Lower leg skin (tissue), 4 donors: ENCODE measurements at regions not wholly inside any gene's neighbourhood (a gene's known extent, or its start where the extent isn't known, plus 50 kb on each side); places are given as distances from the start of the nearest gene placed in this dataset.
"Not testable (repeated sequence)": the region's sequence is repeated elsewhere in the genome, so short reads cannot be mapped to it uniquely, and the experiment has no call there.

ENCODE experiments used
- DNase-seq, 2 donors: peaks; one replicate each; pipeline ENCODE4 v3.0.0-alpha.2; 2019; ENCODE audit warnings: low spot score in 2 of 2
- H3K4me3 ChIP-seq: fragments of 200-600 bp; sonication (generic); 2 replicates; pipeline ENCODE4 v1.5.1; 2017; ENCODE audit warnings: mild to moderate bottlenecking, low read depth; ENCODE audit not compliant: poor library complexity, severe bottlenecking
- POLR2A ChIP-seq, 2 donors: fragments of 450-650 bp; IDR thresholded peaks; one replicate each; pipeline ENCODE4 v1.6.1; 2016 to 2017; ENCODE audit warnings: antibody characterized with exemption in 2 of 2, mild to moderate bottlenecking in 1 of 2, moderate library complexity in 1 of 2
- WGBS, 2 donors: methylation state at CpG; one replicate each; pipeline ENCODE4 v1.1.5; 2018; 5-methylcytosine and 5-hydroxymethylcytosine counted together
- intact Hi-C: fragments of 100-400 bp; cut with DNase I; formaldehyde crosslinking; loops from one replicate; pipeline ENCODE4 v1.15.0; 2023; ENCODE audit warnings: low total_unique reads
- TF ChIP-seq, protein P1 (sequence below), 3 donors: fragments of 450-650 bp; IDR thresholded peaks; one replicate each; pipeline ENCODE4 v1.5.1; 2016; ENCODE audit warnings: antibody characterized with exemption in 3 of 3, mild to moderate bottlenecking in 3 of 3, moderate library complexity in 2 of 3

DNA sequence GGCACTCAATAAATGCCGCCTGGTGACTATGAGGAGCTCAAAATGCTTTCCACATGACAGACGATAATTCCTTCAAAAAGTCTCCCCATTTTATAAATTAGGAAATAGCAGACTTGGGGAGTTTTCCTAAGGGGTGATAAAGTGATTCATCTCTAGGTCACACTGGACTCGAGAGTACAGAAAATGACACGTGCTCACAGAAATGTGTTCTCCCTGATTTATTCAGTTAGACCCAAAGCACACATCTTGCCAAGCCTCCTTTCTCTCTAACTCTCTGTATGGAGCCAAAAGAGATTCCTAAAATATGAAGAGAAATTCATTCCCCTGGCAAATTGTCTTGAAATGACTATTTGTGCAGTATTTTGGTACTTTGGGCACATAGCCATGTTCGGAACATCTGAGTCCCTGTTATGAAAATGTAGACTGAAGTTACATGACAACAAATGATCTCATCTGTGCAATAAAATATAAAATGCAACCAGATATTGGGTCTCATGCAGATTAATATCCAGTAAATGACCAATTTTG is 381.1 kb downstream of the TFAP2B start:
- intact Hi-C loops = no loop called here
- H3K4me3 ChIP-seq = no peak overlapping the region
- 52 to 58% methylated on average over 5 of the region's 5 CpGs for WGBS, 2 donors
- DNase-seq = peak in 1 of 2 donors; percentile 19
- no peak for TF ChIP-seq POLR2A (IDR thresholded peaks at IDR 0.05)

DNA sequence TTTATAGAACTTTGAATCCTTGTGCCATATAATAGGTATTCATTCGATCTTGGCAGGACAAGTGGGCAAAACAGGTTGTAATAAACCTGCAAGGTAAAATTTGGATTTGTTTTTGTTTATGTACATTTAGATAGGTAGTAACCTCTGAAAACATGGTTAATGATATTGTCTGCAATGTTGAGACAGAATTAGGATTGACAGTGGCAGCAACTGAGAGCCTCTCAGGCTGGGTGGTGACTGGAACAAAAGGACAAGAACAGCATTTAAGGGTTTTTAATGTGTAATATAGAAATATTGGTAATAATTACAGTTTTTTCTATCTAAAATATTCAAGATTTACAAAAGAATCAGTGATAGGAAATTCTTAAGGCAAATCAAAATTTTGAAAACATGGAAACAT is 382.0 kb downstream of the TFAP2B start:
- WGBS, 2 donors = 71 to 80% methylated on average over 1 of the region's 1 CpG
- TF ChIP-seq POLR2A (IDR thresholded peaks at IDR 0.05) = no peak
- TF ChIP-seq, protein P1, sequence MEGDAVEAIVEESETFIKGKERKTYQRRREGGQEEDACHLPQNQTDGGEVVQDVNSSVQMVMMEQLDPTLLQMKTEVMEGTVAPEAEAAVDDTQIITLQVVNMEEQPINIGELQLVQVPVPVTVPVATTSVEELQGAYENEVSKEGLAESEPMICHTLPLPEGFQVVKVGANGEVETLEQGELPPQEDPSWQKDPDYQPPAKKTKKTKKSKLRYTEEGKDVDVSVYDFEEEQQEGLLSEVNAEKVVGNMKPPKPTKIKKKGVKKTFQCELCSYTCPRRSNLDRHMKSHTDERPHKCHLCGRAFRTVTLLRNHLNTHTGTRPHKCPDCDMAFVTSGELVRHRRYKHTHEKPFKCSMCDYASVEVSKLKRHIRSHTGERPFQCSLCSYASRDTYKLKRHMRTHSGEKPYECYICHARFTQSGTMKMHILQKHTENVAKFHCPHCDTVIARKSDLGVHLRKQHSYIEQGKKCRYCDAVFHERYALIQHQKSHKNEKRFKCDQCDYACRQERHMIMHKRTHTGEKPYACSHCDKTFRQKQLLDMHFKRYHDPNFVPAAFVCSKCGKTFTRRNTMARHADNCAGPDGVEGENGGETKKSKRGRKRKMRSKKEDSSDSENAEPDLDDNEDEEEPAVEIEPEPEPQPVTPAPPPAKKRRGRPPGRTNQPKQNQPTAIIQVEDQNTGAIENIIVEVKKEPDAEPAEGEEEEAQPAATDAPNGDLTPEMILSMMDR (IDR thresholded peaks at IDR 0.05) = no peak
- no peak overlapping the region for H3K4me3 ChIP-seq
- DNase-seq = no peak
- intact Hi-C loops = no loop called here

DNA sequence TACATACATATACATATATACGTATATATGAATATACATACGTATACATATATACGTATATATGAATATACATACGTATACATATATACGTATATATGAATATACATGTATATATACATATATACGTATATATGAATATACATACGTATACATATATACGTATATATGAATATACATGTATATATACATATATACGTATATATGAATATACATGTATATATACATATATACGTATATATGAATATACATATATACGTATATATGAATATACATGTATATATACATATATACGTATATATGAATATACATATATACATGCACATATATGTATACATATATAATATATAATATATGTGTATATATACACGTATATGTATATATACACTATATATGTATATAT is 384.0 kb downstream of the TFAP2B start:
- intact Hi-C loops, DNase-seq, H3K4me3 ChIP-seq: not testable (repeated sequence)
- 85 to 90% methylated on average over 3 to 8 of the region's 13 CpGs for WGBS, 2 donors

DNA sequence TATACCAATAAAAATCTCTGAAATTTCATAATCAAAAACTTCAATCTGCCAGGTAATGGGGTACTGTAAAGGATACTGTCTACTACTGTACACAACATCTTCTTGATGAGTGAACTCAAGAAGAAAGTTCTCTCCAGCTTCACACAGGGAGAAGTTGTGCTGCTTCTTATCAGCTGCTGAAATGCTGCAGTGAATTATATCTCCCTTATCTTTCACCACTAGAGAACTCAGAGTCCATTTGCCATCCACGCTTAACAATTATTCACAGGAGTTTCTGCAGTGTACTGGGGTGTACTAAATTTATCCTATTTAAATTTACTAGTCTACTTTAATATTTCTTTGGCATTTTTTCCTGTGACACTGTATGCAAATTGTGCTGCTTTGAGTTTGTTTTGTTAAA is 384.8 kb downstream of the TFAP2B start:
- DNase-seq = no peak
- intact Hi-C loops = no loop called here
- TF ChIP-seq, protein P1 (IDR thresholded peaks at IDR 0.05) = no peak
- TF ChIP-seq POLR2A (IDR thresholded peaks at IDR 0.05) = no peak
- no peak overlapping the region for H3K4me3 ChIP-seq
- 91 to 92% methylated on average over 1 of the region's 1 CpG for WGBS, 2 donors

DNA sequence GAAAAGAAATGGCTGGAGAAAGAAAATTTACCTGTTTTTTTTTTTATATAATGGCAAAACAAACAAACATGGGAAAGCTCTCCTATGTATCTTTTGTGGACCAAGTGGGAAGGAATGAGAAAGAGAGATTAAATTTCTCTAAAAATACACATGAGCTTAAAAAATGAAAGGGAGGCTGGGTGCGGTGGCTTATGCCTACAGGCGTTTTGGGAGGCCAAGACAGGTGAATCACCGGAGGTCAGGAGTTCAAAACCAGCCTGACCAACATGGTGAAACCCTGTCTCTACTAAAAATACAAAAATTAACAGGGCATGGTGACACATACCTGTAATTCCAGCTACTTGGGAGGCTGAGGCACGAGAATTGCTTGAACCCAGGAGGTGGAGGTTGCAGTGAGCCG is 388.0 kb downstream of the TFAP2B start:
- intact Hi-C loops, DNase-seq, H3K4me3 ChIP-seq: not testable (repeated sequence)
- WGBS, 2 donors = 80 to 82% methylated on average over 5 of the region's 5 CpGs

DNA sequence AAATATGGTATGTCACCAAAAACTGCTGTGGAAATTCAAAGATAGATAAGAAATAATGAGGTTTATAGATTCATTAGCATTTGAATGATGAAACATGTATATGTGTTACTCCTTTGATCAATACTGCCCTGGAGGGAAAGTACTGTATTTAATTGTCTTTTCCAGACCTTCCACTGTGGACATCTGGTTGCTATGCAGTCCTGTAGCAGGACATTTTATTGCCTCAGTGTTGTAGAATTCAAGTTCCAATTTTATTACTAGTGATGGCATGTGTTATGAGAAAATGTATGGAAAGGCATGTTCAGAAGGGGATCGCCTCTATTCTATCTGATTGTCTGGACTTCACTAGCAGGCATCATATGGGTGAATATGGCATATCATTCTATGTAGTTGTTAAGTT is 391.0 kb downstream of the TFAP2B start:
- intact Hi-C loops = no loop called here
- TF ChIP-seq POLR2A (IDR thresholded peaks at IDR 0.05) = no peak
- TF ChIP-seq, protein P1 (IDR thresholded peaks at IDR 0.05) = no peak

DNA sequence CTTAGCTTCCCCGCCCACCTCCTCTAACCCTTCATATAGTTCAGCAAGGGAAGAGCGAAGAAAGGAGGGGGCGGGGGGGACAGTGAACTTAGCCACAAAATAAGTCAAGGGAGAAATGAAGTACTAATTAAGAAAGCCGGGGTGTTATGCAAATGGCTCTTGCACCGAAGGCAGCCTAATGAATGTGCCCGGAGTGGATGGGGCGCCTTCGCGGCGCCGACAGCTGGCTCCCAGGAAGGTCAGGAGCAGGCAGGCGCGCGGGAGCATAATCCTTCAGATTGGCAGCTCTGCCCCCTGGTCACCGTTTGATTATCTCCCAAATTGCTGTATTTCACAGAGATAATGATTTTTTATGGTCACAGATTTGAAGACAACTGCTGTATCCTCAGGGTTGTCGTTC is 395.1 kb downstream of the TFAP2B start:
- 17 to 38% methylated on average over 16 of the region's 16 CpGs for WGBS, 2 donors
- intact Hi-C loops = no loop called here
- TF ChIP-seq, protein P1 (IDR thresholded peaks at IDR 0.05) = no peak
- no peak for TF ChIP-seq POLR2A (IDR thresholded peaks at IDR 0.05)
- no peak for DNase-seq
- peak overlapping the region; percentile 8 for H3K4me3 ChIP-seq

More for the DNA sequence above, 391.0 kb downstream of the TFAP2B start:
- no peak overlapping the region for H3K4me3 ChIP-seq
- no peak for DNase-seq
- 77 to 81% methylated on average over 1 of the region's 1 CpG for WGBS, 2 donors
